Common myeloid progenitor, CD34-positive (primary cell): ENCODE measurements at regions not wholly inside any gene's neighbourhood (a gene's known extent, or its start where the extent isn't known, plus 50 kb on each side); places are given as distances from the start of the nearest gene placed in this dataset.

Experiments
- CTCF ChIA-PET: fragments of 350-600 bp; sonication (Branson Sonifier 250); formaldehyde crosslinking; loops from one replicate; lab custom pipeline; 2021; ENCODE audit warnings: antibody characterized with exemption; lab: Charles Lee
- POLR2A ChIA-PET: fragments of 350-600 bp; sonication (Branson Sonifier 250); formaldehyde crosslinking; loops from one replicate; lab custom pipeline; 2021; ENCODE audit warnings: antibody characterized with exemption; lab: Charles Lee
- DNase-seq, 3 donors: peaks; one replicate each; pipeline versions ENCODE4 v3.0.0 to v3.0.0-alpha.2; 2013
- H3K27ac ChIP-seq, 2 experiments: 1 replicate in 1 of 2; 2 replicates in 1 of 2; pipeline ENCODE4 v1.7.0; 2013; ENCODE audit warnings: inconsistent platforms in 2 of 2, low read length in 2 of 2, mild to moderate bottlenecking in 2 of 2, low read depth in 1 of 2, moderate library complexity in 1 of 2; ENCODE audit not compliant: severe bottlenecking in 2 of 2, insufficient read depth in 1 of 2, poor library complexity in 1 of 2
- H3K27me3 ChIP-seq, 5 experiments: replicated peaks in 2 of 5; 1 replicate in 3 of 5; 2 replicates in 2 of 5; pipeline versions ENCODE4 v1.6.1 to v1.7.0; 2013; ENCODE audit warnings: low read length in 4 of 5, mild to moderate bottlenecking in 2 of 5, moderate library complexity in 2 of 5, inconsistent platforms in 1 of 5; ENCODE audit not compliant: insufficient read depth in 5 of 5, control insufficient read depth in 4 of 5
- H3K36me3 ChIP-seq, 4 experiments: 1 replicate in 2 of 4; 2 replicates in 2 of 4; pipeline versions ENCODE4 v1.6.1 to v1.7.0; 2013; ENCODE audit warnings: low read length in 3 of 4, control low read depth in 1 of 4, mild to moderate bottlenecking in 1 of 4; ENCODE audit not compliant: control insufficient read depth in 4 of 4, insufficient read depth in 4 of 4
- H3K4me1 ChIP-seq, 4 experiments: 1 replicate in 3 of 4; 2 replicates in 1 of 4; pipeline versions ENCODE4 v1.6.1 to v1.7.1; 2013; ENCODE audit warnings: low read length in 3 of 4, mild to moderate bottlenecking in 3 of 4, control low read depth in 1 of 4, inconsistent platforms in 1 of 4, moderate library complexity in 1 of 4; ENCODE audit not compliant: control insufficient read depth in 4 of 4, insufficient read depth in 4 of 4; ENCODE audit errors: control extremely low read depth in 1 of 4
- H3K4me3 ChIP-seq, 7 experiments: 1 replicate in 4 of 7; 2 replicates in 3 of 7; pipeline versions ENCODE4 v1.5.1 to v1.7.0; 2013; ENCODE audit warnings: mild to moderate bottlenecking in 7 of 7, low read length in 6 of 7, moderate library complexity in 6 of 7, inconsistent platforms in 2 of 7, low read depth in 2 of 7, control low read depth in 1 of 7; ENCODE audit not compliant: insufficient read depth in 4 of 7, control insufficient read depth in 1 of 7; ENCODE audit errors: extremely low read depth in 1 of 7
- H3K9me3 ChIP-seq, 5 experiments: 1 replicate in 4 of 5; 2 replicates in 1 of 5; pipeline versions ENCODE4 v1.6.1 to v1.7.1; 2013; ENCODE audit warnings: low read length in 4 of 5, mild to moderate bottlenecking in 2 of 5, inconsistent platforms in 1 of 5, low read depth in 1 of 5, moderate library complexity in 1 of 5; ENCODE audit not compliant: control insufficient read depth in 4 of 5, insufficient read depth in 2 of 5; ENCODE audit errors: control extremely low read depth in 1 of 5
- WGBS: methylation state at CpG from one replicate; pipeline ENCODE4 v1.1.5; 2013; ENCODE audit not compliant: insufficient coverage; 5-methylcytosine and 5-hydroxymethylcytosine counted together

DNA sequence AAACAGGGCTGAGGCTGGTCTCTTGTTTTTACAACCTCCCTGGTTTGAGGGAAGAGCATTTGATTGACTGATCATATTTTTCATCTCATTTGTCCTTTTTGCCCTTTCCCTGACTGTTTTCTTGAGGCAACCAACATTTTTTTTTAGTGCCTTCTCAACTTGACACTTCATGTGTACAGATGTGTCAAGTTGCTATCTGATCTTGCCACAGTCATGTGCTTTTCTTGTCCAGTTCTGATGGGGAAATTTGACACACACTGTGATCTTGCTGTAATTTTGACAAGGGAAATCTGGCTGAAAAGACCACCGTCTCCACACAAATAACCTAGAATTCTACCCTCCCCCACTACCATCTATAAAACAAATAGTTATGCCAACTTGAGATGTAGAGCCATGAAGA is 329.6 kb downstream of the KCTD12 start:
- ChIA-PET CTCF (no interaction called here), POLR2A (no interaction called here)
- no peak overlapping the region for H3K27ac ChIP-seq
- no peak overlapping the region for H3K4me3 ChIP-seq
- no peak for DNase-seq
- H3K27me3 ChIP-seq: no peaks in the 10 kb centered on the region
- no peaks in the 10 kb centered on the region for H3K9me3 ChIP-seq
- no peaks in the 10 kb centered on the region for H3K36me3 ChIP-seq
- WGBS: no CpG with 5 or more reads among the region's 1 CpG
- peaks cover 0 to 5% (median 1%) of the 10 kb centered on the region in 4 experiments for H3K4me1 ChIP-seq

DNA sequence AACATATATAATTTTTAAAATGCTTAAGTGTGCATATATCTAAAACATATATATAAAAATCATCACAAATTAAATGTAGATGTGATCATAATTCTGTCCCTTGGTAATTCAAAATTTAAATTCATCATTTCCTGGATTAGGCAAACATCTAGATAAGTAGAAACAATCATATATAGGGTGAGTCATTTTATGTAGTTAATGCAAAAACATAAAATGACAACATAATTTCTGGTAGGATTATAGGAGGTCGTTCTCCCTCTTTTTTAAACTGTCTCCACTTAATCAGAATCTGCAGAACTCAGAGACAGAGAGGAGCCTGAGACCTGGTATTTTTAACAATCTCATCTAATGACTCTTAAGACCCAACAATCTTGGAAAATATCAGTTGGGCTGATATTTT is 333.4 kb downstream of the KCTD12 start:
- H3K27ac ChIP-seq: no peak overlapping the region
- H3K36me3 ChIP-seq: no peaks in the 10 kb centered on the region
- POLR2A ChIA-PET: no interaction called here
- H3K9me3 ChIP-seq: no peaks in the 10 kb centered on the region
- no peak for DNase-seq
- peaks cover 0 to 5% (median 1%) of the 10 kb centered on the region in 4 experiments for H3K4me1 ChIP-seq
- CTCF ChIA-PET: interaction anchor here (1.6 kb wide), 1 partner anchor 18 kb away, joined by 3 read pairs; no protein-coding TSS in a partner anchor
- no peak overlapping the region for H3K4me3 ChIP-seq
- no CpG with 5 or more reads among the region's 1 CpG for WGBS
- H3K27me3 ChIP-seq: no peaks in the 10 kb centered on the region

DNA sequence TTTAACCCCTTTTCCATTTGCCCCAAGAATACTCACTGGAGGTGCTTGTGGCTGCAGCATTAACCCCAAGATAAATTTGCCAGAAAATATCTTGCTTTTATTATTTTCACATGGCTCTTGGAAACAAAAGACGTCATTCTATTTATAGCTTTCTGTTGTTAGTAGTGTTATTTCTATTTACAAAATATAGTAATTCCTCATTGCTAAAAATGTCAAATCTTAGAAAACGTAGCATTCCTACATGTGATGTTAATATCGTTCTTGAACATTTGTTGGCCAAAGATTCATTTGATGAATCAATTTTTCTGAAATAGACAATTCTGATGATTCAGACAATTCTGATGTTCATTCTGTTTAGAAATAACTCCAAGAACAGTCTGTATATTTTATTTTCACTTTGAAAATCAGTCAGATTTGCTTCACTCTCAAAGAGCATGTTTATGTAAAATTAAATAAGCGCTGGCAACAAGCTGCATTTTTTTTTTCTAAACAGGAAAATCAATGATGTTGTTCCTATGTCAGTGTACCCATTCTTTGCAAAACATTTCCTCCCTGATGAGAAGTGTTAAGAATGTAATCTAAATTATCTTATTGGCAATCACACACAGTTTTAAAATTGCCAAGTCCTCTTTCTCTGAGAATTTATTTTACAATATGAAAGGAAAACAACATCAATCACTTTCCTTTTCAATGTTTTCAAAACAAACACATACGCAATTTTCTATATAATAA is 334.0 kb downstream of the KCTD12 start:
- ChIA-PET POLR2A (no interaction called here), CTCF (interaction anchor here (1.6 kb wide), 1 partner anchor 19 kb away, joined by 3 read pairs; no protein-coding TSS in a partner anchor)
- no CpG with 5 or more reads among the region's 5 CpGs for WGBS
- Histone ChIP-seq H3K27ac (no peak overlapping the region), H3K9me3 (no peaks in the 10 kb centered on the region), H3K27me3 (no peaks in the 10 kb centered on the region), H3K4me3 (no peak overlapping the region), H3K36me3 (no peaks in the 10 kb centered on the region), H3K4me1 (peaks cover 0 to 5% (median 1%) of the 10 kb centered on the region in 4 experiments)
- DNase-seq: no peak

DNA sequence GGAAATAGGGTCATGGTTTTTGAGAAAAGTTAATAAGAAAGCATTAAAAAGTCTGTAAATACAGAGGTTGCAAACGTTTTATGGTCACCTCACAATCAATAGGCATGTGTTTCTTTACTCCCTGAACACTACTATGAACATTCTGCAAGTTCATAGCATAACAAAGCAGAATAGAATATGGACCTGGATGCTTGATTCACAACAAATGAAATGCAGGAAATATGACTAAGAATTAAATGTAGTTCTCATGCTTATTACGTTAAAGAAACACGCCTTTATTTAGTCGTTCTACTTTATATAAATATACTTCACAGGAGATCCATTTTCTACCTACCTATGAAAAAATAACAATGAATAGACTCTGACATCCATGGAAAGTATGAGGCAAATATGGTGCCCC is 344.0 kb downstream of the KCTD12 start:
- WGBS: 38% methylated on average over 1 of the region's 4 CpGs
- ChIA-PET POLR2A (no interaction called here), CTCF (no interaction called here)
- DNase-seq: no peak
- H3K4me3 ChIP-seq: no peak overlapping the region
- no peaks in the 10 kb centered on the region for H3K4me1 ChIP-seq
- H3K36me3 ChIP-seq: no peaks in the 10 kb centered on the region
- H3K9me3 ChIP-seq: peaks cover 0 to 1% (median 0%) of the 10 kb centered on the region in 5 experiments
- no peak overlapping the region for H3K27ac ChIP-seq
- H3K27me3 ChIP-seq: no peaks in the 10 kb centered on the region

DNA sequence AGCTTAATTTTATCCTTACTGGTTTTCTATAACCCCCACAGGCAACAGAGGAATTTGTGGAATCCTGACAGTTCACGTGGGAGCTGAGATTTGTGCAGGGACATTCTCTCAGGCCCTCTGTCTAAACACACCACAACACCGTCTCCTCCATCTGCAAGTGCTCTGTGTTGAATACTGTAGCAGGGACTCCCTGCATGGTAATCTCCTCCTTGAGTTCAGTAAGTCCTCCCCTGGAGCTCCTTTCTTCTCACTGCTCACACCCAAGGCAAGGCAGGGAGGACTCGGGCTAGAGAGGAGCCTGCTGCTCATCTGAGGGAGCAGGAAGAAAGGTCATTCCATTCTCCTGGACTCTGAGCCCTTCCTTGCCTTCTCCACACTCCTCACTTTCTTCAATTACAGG is 348.2 kb downstream of the KCTD12 start:
- H3K36me3 ChIP-seq: no peaks in the 10 kb centered on the region
- H3K27me3 ChIP-seq: no peaks in the 10 kb centered on the region
- H3K4me1 ChIP-seq: no peaks in the 10 kb centered on the region
- ChIA-PET POLR2A (no interaction called here), CTCF (no interaction called here)
- no peak for DNase-seq
- peaks cover 0 to 4% (median 0%) of the 10 kb centered on the region in 5 experiments for H3K9me3 ChIP-seq
- no peak overlapping the region for H3K27ac ChIP-seq
- 94% methylated on average over 3 of the region's 3 CpGs for WGBS
- H3K4me3 ChIP-seq: no peak overlapping the region

DNA sequence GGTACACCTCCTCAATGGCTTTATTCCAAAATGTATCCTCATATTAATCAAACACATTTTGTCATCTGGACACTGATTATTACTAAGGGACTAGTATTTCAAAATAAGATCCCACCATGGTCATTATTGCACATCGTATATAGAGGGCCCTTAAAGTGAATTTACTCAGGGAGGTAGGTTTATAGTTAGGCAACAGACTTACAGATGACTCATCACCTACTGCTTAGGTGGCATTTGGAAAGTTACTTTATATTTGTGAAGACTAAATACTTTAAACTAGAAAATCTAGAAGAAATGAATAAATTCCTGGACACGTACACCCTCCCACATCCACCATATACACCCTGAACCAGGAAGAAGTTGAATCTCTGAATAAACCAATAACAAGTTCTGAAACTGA is 353.0 kb downstream of the KCTD12 start:
- H3K4me3 ChIP-seq: no peak overlapping the region
- CTCF ChIA-PET: no interaction called here
- no peak overlapping the region for H3K27ac ChIP-seq
- H3K36me3 ChIP-seq: no peaks in the 10 kb centered on the region
- no peak for DNase-seq
- H3K9me3 ChIP-seq: peaks cover 0 to 4% (median 0%) of the 10 kb centered on the region in 5 experiments
- WGBS: no CpG with 5 or more reads among the region's 2 CpGs
- no peaks in the 10 kb centered on the region for H3K4me1 ChIP-seq
- POLR2A ChIA-PET: no interaction called here
- H3K27me3 ChIP-seq: no peaks in the 10 kb centered on the region

DNA sequence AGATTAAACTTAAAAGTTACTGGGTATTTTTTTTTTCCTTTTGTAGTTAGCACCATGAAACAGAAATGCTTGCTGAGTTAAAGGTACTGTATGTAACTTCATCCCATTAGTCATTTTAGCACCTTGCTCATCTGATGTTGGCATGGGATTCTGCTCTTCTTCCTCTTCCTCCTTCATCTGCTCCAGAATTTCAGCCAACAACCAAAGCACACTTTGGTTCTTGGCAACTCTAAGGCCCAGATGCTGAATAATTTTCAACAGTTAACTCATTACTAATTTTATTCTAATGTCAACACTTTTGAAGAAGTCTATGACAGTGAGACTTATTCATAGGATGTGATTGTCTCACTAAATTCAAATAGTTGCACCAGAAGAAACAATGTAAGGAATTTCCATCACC is 359.2 kb downstream of the KCTD12 start:
- H3K36me3 ChIP-seq: no peaks in the 10 kb centered on the region
- no peaks in the 10 kb centered on the region for H3K27me3 ChIP-seq
- no peak overlapping the region for H3K4me3 ChIP-seq
- no peaks in the 10 kb centered on the region for H3K9me3 ChIP-seq
- no peak for DNase-seq
- H3K4me1 ChIP-seq: no peaks in the 10 kb centered on the region
- H3K27ac ChIP-seq: no peak overlapping the region
- POLR2A ChIA-PET: no interaction called here
- CTCF ChIA-PET: no interaction called here
